DMS 273 treated with DMSO at 0.1 percent for 48 hours (cell line): ENCODE measurements at regions not wholly inside any gene's neighbourhood (a gene's known extent, or its start where the extent isn't known, plus 50 kb on each side); places are given as distances from the start of the nearest gene placed in this dataset.
"Not testable (repeated sequence)": the region's sequence is repeated elsewhere in the genome, so short reads cannot be mapped to it uniquely, and the experiment has no call there.

Experiments used
- DNase-seq: peaks from one replicate; lab custom pipeline; 2025; lab: John Stamatoyannopoulos, UW

DNA sequence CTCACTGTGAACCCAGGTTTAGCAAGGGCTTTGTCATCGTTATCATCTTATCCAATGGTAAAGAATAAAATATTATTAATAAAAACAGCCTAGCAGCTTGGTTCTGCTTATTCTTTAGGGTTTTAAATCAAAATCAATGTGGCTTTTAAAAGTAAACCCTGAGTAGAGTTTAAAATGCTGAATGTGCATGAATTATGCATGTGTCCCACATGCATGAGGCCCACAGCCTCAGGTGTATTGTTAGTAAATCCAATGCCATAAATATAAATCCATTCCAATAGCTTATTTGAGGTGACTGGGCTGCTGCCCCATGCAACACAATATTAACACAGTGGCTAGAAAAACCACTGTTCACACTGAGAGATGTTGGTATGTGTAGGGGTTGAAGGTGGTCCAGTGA is 254.1 kb downstream of the HNMT start:
- no peak for DNase-seq

GRCh38 chr2:138219961-138220360 is 255.7 kb downstream of the HNMT start:
- DNase-seq, result no peak

- DNase-seq, result no peak
Observed at GRCh38 chr2:138221358-138221757, 257.1 kb downstream of the HNMT start.

DNA sequence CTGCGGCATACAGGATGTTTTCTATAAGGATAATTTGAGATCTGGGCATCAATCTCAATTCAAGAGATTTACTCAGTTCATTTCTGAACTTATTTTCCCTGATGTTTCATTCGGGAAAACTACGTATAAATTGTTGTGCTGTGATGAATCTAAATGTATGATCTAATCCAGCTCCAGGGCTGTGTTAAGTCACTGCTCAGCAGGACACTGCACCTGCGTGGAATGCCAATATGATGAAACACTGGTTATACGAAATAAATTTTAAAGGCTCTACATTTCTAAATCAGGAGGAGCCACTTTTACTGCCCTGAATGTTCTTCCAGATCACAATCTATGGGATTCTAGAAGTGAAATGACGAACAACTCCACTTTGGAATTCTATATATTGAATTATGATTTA is 259.0 kb downstream of the HNMT start:
- no peak for DNase-seq

- no peak for DNase-seq
Observed at GRCh38 chr2:138227195-138227594, 262.9 kb downstream of the HNMT start.

DNA sequence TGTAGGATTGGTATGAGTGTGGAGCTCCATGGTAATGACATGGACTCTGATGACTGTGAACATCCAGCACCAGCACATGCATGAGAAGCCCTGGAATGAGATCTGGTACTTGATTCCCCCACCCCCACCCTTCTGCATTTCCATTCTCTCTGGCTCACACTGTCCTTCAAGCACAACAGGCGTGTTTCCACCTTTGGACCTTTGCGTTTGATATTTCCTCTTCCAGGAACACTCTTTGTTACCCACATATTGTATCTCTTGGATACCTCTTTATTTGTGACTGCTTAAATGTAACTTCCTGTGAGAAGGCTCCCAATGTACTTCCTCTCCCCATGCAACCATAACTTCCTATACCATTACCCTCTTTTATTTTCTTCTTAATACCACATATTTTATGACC is 263.8 kb downstream of the HNMT start:
- no peak for DNase-seq

- DNase-seq, result no peak
Observed at GRCh38 chr2:138234265-138234664, 267.3 kb upstream of the SPOPL start.

GRCh38 chr2:138235041-138235440 is 266.5 kb upstream of the SPOPL start:
- no peak for DNase-seq

DNA sequence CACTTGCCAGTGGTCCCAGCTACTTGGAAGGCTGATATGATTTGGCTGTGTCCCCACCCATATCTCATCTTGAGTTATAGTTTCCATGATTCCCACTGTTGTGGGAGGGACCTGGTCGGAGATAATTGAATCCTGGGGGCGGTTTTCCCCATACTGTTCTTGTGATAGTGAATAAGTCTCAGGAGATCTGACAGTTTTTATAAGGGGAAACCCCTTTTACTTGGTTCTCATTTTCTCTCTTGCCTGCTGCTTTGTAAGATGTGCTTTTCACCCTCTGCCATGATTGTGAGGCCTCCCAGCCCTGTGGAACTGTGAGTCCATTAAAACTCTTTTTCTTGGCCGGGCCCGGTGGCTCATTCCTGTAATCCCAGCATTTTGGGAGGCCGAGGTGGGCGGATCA is 265.4 kb upstream of the SPOPL start:
- DNase-seq, result no peak

DNA sequence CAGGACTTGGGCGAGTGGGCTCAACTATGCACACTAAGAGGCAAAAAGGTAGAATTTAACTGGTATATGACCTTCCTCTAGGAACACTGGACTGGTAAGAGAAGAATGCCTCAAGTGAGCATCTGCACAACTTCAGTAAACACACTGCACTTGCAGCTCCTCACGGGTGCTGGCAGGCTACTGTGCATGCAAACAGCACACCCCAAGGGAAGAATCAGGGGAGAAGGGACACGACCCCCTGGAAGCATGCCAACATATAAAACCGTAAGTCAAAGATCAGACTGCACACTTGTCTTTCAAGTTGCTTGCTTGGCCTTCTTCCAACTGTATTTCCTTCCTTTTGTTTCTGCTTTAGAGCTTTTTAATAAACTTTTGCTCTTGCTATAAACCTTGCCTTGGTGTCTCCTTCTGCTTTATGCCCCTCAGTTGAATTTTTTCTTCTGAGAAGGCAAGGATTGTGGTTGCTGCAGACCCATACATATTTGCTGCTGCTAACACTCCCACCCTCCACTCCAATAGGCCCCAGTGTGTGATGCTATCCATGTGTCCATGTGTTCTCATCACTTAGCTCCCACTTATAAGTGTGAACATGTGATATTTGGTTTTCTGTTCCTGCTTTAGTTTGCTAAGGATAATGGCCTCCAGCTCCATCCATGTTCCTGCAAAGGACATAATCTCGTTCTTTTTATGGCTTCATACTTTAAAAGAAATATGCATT is 263.7 kb upstream of the SPOPL start:
- DNase-seq, result no peak

GRCh38 chr2:138238908-138239307 is 262.7 kb upstream of the SPOPL start:
- DNase-seq, result no peak

GRCh38 chr2:138239902-138240491 is 261.6 kb upstream of the SPOPL start:
- DNase-seq, result no peak

GRCh38 chr2:138243372-138243771 is 258.2 kb upstream of the SPOPL start:
- no peak for DNase-seq

- DNase-seq, result no peak
Observed at GRCh38 chr2:138244501-138244925, 257.1 kb upstream of the SPOPL start.

DNA sequence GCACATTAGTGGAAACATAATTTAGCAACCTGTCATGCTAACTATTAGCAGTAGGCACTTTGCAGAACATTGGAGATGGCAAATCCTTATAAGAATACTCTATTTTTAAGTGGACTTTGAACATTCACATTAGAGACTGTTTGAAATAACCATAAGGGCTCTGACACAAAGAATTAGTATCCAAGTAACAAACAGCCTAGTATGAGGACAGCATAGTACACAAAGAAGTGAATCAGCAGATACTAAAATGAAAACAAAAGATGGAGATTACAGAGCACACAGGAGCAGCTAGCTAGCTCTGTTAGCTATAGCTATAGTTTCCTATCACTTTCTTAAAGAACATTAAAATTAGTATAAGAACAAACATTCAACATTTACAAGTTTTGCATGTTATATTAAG is 256.3 kb upstream of the SPOPL start:
- no peak for DNase-seq

- no peak for DNase-seq
Observed at GRCh38 chr2:138247302-138247701, 254.3 kb upstream of the SPOPL start.

GRCh38 chr2:138249207-138249606 is 252.4 kb upstream of the SPOPL start:
- DNase-seq, result no peak

- DNase-seq, result not testable (repeated sequence)
Observed at GRCh38 chr2:138250843-138251320, 250.7 kb upstream of the SPOPL start.

- DNase-seq, result no peak
Observed at GRCh38 chr2:138252587-138252986, 249.0 kb upstream of the SPOPL start.

- DNase-seq, result no peak
Observed at GRCh38 chr2:138255670-138256069, 245.9 kb upstream of the SPOPL start.

DNA sequence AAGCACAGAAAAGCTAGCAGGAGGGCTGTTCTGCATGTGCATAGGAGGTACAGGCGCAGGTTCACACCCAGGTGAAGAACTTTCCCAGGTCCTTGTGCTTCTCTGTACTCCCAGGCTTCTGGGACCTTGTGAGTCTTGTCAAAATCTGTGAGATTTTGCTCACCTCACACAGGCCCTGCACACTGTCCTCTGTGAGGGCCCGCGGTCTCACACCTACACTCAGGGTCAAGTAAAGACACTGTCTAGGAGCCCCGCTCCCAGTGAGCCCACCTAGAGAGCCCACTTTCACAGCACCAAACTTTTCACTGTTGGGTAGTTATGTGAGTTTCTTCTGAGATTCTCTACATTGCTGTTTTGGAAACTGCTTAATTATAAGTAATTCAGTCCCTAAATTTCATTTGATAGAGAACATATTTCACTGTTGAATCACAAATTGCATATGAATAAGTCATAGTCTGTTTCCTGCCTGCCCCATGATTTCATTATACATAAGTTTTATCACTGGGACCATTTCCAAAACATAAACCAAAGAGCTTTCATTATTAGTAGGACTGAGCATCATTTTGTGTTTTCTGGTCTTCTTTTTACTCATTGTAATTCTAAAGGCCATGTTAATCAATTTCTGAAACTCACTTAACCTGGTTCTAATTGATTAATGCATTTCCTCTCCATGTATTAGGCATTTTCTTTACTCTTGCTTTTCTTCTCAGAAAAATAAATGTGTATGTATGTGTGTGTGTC is 234.2 kb upstream of the SPOPL start:
- DNase-seq, result no peak

DNA sequence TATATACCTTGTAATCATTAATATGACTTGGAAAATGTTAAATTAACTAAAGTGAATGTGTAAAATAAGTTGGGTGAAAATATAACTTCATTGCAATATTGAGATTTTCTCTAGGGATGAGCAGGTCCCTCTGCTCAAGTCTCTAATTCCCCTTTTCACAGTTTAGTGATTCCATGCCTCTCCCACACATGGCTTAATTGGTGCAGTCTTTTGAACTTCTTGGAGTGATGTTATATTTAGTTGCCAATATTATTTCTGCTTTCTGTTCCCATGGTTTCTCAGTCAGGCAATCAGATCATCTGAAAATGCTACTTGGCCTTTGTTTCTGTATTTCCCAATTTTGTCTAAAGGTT is 233.7 kb upstream of the SPOPL start:
- DNase-seq, result no peak

DNA sequence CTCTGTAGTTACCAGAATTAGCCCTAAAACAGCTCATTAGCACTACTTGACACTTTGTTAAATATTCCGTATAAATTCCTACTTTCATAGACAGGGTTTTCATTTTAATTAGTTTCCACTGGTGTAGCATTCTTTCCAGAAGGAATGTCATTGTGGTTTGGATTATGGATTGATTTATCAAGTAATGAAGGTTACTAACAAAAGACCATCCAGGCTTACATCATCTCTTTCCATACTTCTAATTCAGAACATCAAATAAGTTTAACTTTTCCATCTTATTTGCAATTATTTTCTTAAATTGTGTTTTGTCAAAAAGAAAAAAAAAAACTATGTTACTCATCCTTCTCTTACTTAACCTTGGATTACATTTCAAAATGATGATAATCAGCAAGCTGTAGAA is 231.8 kb upstream of the SPOPL start:
- no peak for DNase-seq
